ENCODE measurements at regions not wholly inside any gene's neighbourhood (a gene's known extent, or its start where the extent isn't known, plus 50 kb on each side); places are given as distances from the start of the nearest gene placed in this dataset.

- TF ChIP-seq, protein P1, sequence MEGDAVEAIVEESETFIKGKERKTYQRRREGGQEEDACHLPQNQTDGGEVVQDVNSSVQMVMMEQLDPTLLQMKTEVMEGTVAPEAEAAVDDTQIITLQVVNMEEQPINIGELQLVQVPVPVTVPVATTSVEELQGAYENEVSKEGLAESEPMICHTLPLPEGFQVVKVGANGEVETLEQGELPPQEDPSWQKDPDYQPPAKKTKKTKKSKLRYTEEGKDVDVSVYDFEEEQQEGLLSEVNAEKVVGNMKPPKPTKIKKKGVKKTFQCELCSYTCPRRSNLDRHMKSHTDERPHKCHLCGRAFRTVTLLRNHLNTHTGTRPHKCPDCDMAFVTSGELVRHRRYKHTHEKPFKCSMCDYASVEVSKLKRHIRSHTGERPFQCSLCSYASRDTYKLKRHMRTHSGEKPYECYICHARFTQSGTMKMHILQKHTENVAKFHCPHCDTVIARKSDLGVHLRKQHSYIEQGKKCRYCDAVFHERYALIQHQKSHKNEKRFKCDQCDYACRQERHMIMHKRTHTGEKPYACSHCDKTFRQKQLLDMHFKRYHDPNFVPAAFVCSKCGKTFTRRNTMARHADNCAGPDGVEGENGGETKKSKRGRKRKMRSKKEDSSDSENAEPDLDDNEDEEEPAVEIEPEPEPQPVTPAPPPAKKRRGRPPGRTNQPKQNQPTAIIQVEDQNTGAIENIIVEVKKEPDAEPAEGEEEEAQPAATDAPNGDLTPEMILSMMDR (conservative IDR thresholded peaks at IDR 0.05), result no peak
- no peak for TF ChIP-seq ZFX (IDR thresholded peaks at IDR 0.05)
These were observed 313.5 kb upstream of the SGK1 start for GRCh38 chr6:134631398-134631924.
